ENCODE measurements at regions not wholly inside any gene's neighbourhood (a gene's known extent, or its start where the extent isn't known, plus 50 kb on each side); places are given as distances from the start of the nearest gene placed in this dataset.
"Not testable (repeated sequence)": the region's sequence is repeated elsewhere in the genome, so short reads cannot be mapped to it uniquely, and the experiment has no call there.

GRCh38 chr17:70539132-70539924 lies 370.0 kb downstream of the KCNJ2 start:
- intact Hi-C loops (cut with DNase I), result no loop called here
- no peak for DNase-seq

DNA sequence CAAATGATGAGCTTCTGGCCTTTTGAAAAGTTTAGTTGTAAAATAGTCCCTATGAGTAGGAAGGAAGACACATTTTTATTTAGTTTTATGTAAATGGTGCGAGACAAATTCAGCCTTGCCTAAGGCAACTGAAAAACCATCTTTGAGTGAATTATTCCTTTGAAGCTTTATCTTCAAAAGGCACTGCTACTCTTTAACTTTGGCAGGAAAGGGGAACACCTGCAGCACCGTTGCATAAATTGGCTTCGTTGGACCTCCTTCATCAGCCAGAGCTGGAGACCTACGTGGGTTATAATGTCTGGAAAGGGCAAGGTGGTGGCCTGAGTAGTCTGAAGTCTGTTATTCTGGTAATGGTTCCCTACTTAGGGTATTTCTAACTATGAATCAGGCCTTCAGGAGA lies 373.5 kb downstream of the KCNJ2 start:
- intact Hi-C loops (cut with DNase I), result no loop called here
- ATAC-seq (no peak), DNase-seq (no peak)

More at GRCh38 chr17:70539132-70539924, 370.0 kb downstream of the KCNJ2 start:
- ATAC-seq, result no peak

GRCh38 chr17:70544317-70544716 lies 375.0 kb downstream of the KCNJ2 start:
- intact Hi-C loops (cut with DNase I), result no loop called here
- ATAC-seq, result no peak

DNA sequence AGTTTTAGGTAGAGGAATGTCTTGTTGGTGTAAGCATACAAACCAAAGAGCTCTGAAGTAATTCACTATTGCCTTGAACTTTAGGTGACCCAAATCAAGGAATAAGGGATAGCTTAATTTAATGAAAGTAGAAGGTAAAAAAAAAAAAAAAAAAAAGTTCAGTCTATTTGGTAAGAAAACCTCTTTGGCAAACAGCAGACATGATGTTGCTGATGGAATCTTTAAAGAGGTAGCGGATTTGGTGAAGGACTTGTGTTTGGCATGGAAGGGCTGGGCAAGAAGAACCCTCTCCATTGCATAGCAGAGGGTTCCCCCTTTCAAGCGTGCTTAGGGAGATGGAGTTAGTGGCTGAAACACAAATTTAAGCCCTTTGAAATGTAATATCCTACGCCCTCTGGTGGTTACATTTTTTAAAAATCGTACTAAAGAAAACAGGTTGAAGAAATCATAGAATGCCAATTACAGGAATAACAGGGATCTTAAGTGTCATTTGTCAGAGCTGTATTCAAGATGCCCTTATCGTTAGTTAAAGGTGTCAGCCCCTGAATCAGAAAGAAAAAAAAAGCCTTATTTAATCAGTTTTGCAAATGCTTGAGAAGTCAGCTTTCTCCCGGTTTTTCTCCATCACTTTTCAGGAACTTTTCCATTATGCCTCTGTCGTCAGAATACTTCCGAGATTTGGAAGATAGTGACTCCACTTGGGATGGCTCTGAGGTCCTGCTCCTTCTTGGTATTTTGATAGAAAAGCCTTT lies 383.1 kb downstream of the KCNJ2 start:
- ATAC-seq, result peak; percentile 55 to 56
- intact Hi-C loops (cut with DNase I), result loop anchor here (5.0 to 10.0 kb wide), 5 partner anchors 385 to 1025 kb away; partner anchors contain the start of gene KCNJ2 (in 2 of the 2)

More at GRCh38 chr17:70544317-70544716, 375.0 kb downstream of the KCNJ2 start:
- no peak for DNase-seq

DNA sequence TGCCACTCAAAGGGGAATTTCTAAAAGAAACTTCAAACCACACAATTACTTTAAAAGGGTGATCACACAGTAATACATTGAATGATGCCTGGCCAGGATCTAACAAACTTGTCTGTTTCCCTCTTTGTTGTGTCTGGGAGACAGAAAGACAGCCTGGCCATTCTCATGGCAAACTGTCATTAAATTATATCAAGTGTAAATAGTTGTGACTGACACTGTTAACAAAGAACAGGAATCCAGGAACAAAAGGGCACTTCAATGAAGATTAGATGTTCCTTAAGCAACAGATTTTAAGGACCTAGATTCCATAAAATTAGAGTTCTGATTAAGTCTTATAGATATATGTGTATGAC lies 383.6 kb downstream of the KCNJ2 start:
- intact Hi-C loops (cut with DNase I), result loop anchor here (5.0 to 10.0 kb wide), 5 partner anchors 386 to 1026 kb away; partner anchors contain the start of gene KCNJ2 (in 2 of the 2)
- ATAC-seq, result no peak
- DNase-seq, result no peak

More for the DNA sequence above, 383.1 kb downstream of the KCNJ2 start:
- DNase-seq, result no peak

- intact Hi-C loops (cut with DNase I), result loop anchor here (10.0 kb wide), 2 partner anchors 391 to 981 kb away; partner anchors contain the start of gene KCNJ2 (in 1 of the 2)
- DNase-seq (no peak), ATAC-seq (no peak)
Observed at GRCh38 chr17:70555723-70556122, 386.4 kb downstream of the KCNJ2 start.

DNA sequence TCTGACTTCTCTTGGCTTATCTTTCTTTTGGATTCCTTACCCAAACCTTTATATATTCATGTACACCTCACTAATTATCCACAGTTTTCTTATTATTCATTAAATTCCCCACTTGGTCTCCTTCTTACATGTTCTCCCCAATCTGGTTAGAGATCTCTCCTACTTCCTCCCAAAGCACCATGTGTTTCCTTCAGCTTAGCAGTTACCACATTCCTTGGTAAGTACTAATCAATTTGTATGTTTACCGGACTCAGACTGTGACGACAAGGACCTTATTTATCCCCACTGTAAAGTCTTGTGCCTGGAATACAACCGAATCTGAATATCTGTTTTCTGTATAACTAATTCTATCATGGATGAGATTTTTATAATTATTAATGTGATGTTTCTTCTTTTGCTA lies 389.5 kb downstream of the KCNJ2 start:
- DNase-seq (no peak), ATAC-seq (no peak)
- intact Hi-C loops (cut with DNase I), result loop anchor here (10.0 kb wide), 2 partner anchors 394 to 984 kb away; partner anchors contain the start of gene KCNJ2 (in 1 of the 2)

DNA sequence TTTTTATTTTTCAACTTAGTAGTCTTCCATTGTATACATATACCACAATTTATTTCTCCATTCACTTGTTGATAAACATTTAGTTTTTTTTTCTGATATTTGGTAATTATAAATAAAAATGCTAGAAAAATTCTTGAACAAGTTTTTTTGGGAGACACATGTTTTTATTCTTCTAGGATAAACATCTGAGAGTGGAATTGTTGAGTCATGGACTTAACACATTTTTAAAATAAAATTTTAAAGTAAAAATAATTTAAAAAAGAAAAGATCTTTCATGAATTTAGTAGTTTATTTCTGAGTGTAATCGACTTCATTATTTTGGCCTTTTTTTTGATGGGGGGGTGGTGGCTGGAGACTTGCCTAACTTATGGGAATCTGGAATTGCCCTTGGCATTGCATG lies 391.1 kb downstream of the KCNJ2 start:
- ATAC-seq, result no peak
- DNase-seq, result no peak
- intact Hi-C loops (cut with DNase I), result no loop called here

GRCh38 chr17:70562137-70562536 lies 392.8 kb downstream of the KCNJ2 start:
- intact Hi-C loops (cut with DNase I), result no loop called here
- no peak for ATAC-seq
- DNase-seq, result no peak

DNA sequence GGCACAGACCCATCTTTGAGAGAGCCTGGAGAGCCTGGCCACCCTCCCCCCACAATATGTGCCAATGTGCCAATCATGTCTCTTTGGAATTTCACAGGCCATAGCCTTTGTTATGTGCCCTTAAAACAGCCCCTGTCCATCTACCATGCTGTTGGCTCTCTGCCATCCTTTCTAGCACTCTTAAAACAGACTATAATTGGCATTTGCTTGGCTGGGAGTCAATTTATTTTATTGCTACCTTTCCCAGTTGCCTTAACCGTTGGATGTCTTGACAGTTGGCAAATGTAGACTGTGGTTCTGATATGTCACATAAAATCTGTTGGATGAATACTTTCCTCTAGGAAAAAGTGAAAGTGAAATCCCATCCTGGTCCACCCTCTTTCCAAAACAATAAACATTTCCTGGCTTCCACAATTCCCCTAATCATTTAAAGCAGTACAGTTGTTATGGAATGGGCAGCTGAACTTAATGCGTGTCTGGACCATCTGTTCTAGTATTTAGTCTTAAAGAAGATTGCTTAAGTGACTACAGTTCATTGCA lies 394.0 kb downstream of the KCNJ2 start:
- no peak for DNase-seq
- intact Hi-C loops (cut with DNase I), result no loop called here

DNA sequence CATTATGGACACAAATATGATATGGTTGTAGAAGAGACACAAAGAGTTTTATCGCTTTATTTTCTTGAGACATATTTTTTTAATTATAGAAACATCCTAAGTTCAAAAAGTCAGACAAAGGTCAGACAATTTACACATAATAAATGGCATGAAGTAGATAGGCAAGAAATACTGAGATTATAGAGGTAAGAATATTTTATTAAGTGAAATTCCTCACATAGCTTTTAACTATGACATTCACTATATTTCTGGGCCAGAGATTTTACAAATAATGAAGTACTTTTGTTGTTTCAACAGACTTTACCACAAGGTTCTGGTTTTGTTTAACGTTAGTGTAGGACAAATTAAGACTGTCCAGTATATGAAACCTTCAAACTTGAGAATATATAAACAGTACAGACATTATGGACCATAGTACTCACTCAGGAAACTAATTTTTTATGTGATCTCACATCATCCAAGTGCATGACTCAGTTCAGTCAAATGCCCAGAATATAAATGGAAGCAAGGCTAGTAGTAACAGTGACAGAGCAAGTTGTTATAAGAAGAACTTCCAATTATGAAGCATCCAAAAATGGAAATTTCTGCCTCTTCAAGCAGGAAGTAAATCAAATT lies 394.8 kb downstream of the KCNJ2 start:
- ATAC-seq, result no peak
- intact Hi-C loops (cut with DNase I), result no loop called here
- no peak for DNase-seq

More for the DNA sequence above, 394.0 kb downstream of the KCNJ2 start:
- ATAC-seq, result no peak

- intact Hi-C loops (cut with DNase I), result no loop called here
- no peak for ATAC-seq
- DNase-seq, result no peak
Observed at GRCh38 chr17:70569128-70569527, 399.8 kb downstream of the KCNJ2 start.

- no peak for ATAC-seq
Observed at GRCh38 chr17:70577456-70577855, 408.1 kb downstream of the KCNJ2 start.

DNA sequence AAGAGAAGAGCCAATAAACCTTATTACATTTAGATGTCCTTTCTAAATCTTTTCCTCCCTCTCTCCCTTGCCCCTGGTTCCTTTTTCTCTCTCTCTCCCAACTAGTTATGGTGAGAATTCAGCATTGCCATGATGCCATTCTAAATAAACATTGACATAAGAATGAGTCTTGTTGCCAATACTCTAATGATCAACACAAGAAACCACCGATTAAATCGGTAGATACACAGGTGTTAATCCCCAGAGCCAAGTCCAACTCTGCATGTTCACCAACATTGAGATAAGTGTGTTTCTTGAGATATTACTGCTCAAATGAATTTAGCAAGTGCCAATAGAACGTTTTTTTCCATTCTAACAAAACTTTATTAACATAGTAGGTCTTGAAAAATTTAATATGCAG lies 412.1 kb downstream of the KCNJ2 start:
- intact Hi-C loops (cut with DNase I), result no loop called here
- ATAC-seq (no peak), DNase-seq (no peak)

More at GRCh38 chr17:70577456-70577855, 408.1 kb downstream of the KCNJ2 start:
- DNase-seq, result no peak
- intact Hi-C loops (cut with DNase I), result no loop called here

GRCh38 chr17:70582777-70583176 lies 413.4 kb downstream of the KCNJ2 start:
- ATAC-seq (no peak), DNase-seq (no peak)
- intact Hi-C loops (cut with DNase I), result no loop called here

DNA sequence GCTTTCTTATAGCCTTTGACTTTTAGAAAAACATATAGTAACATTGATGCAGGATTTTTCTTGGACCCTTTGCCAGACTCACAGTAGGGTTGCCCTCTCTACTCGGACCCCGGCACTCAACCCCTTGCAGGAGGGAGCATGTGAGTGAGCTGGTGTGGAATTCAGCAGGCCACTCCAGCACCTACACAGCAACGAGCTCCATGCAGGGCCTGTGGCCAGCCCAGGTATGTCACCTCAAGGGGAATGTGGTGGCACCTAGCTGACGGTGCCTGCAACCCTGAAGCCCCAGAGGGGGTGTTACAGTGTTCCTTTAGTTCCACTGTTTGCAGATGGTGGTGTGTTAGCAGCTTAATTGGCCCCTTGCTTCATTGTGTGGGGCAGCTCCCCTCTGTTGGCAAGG lies 414.9 kb downstream of the KCNJ2 start:
- no peak for DNase-seq
- intact Hi-C loops (cut with DNase I), result no loop called here
- ATAC-seq, result no peak

DNA sequence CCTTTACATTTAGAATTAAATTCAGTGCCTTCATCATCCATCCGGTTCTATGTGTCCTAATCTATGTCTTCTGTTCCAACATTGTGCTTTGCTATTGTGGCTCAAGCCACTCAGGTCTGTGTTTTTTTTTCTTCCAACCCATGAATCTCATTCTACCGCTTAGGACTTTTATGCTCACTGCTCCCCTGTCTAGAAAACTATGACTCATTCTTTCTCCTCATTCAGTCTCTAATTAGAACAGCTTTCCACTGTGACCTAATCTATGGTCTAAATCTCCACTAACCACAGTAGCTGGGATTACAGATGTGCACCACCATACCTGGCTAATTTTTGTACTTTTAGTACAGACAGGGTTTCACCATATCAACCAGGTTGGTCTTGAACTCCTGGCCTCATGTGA lies 418.7 kb downstream of the KCNJ2 start:
- intact Hi-C loops (cut with DNase I), result no loop called here
- no peak for ATAC-seq
- no peak for DNase-seq

GRCh38 chr17:70597774-70598173 lies 428.4 kb downstream of the KCNJ2 start:
- ATAC-seq, result no peak
- intact Hi-C loops (cut with DNase I), result no loop called here
- no peak for DNase-seq

DNA sequence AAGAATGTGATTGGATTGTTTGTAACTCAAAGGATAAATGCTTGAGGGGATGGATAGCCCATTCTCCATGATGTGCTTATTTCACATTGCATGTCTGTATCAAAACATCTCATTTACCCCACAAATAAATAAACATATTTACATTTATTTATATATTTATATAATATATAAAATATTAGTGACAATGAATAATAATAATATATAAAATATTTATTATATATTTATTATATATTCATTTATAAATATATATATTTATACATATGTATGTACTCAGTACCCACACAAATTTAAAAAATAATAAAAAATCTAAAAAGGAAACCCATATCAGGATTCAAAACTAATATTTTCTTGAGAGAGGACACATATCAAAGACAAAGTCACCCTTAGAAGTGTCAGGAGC lies 429.9 kb downstream of the KCNJ2 start:
- no peak for DNase-seq
- no peak for ATAC-seq
- intact Hi-C loops (cut with DNase I), result no loop called here

DNA sequence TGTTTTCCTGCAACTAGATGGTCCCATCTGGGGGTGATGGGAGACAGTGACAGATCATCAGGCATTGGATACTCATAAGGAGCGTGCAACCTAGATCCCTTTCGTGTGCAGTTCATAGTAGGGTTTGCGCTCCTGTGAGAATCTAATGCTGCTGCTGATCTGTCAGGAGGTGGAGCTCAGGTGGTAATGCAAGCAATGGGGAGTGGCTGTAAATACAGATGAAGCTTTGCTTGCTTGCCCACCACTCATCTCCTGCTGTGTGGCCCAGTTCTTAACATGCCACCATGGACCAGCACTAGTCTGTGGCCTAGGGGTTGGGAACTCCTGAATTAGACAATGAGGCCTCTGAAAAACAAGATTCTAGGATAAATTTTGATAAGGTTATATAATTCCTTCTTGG lies 430.6 kb downstream of the KCNJ2 start:
- ATAC-seq; intact Hi-C loops (cut with DNase I); DNase-seq: not testable (repeated sequence)
